ENCODE measurements at regions not wholly inside any gene's neighbourhood (a gene's known extent, or its start where the extent isn't known, plus 50 kb on each side); places are given as distances from the start of the nearest gene placed in this dataset.

DNA sequence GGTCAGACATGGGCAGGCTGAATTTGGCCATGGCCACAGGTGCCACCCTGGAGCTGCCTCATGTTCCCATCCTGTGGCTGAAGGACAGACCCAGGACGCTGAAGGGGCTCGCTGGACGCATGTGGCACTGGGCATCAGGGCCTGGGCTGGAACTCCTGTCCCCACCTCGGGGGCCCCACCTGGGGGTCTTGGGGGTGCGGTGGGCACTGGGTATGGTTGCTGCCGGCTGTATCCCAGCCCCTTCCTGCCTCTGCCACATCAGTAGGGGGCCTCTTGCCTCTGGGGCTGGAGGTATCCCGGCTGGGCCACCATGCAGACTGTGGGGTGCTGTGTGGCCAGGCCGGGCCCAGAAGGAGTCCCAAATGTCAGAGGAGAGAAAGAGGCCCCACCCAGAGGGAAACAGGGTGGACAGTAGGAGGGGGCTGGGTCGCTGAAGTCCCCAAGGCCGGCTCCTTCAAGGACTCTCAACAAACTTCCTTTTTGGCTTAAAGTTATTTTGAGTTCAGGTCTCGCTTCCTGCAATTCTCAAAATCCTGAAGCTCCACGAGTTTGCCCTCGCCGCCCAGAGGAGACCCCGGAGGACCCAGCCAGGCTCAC, 78.7 kb downstream of the SIK1 start:
- H3K36me3 ChIP-seq (ENCODE audit: control insufficient read depth in 1 of 2, insufficient read depth in 2 of 2, low read length in 2 of 2): no peaks in the 10 kb centered on the region
- H3K4me1 ChIP-seq (ENCODE audit: control insufficient read depth in 1 of 2, insufficient read depth in 2 of 2, low read length in 2 of 2): peaks cover 3 to 4% of the 10 kb centered on the region in 2 donors
- no peak overlapping the region for H3K4me3 ChIP-seq (ENCODE audit: low read depth in 1 of 2, low read length in 2 of 2)
- H3K27ac ChIP-seq (ENCODE audit: low read depth, low read length): peak overlapping the region; percentile 32
- H3K9ac ChIP-seq (ENCODE audit: low read depth in 1 of 2, low read length in 2 of 2): peak overlapping the region in 1 of 2 donors; percentile 1
- no peaks in the 10 kb centered on the region for H3K27me3 ChIP-seq (ENCODE audit: control insufficient read depth in 1 of 2, insufficient read depth in 2 of 2, low read length in 2 of 2)
- H3K9me3 ChIP-seq (ENCODE audit: control insufficient read depth in 1 of 2, low read length in 2 of 2): no peaks in the 10 kb centered on the region

DNA sequence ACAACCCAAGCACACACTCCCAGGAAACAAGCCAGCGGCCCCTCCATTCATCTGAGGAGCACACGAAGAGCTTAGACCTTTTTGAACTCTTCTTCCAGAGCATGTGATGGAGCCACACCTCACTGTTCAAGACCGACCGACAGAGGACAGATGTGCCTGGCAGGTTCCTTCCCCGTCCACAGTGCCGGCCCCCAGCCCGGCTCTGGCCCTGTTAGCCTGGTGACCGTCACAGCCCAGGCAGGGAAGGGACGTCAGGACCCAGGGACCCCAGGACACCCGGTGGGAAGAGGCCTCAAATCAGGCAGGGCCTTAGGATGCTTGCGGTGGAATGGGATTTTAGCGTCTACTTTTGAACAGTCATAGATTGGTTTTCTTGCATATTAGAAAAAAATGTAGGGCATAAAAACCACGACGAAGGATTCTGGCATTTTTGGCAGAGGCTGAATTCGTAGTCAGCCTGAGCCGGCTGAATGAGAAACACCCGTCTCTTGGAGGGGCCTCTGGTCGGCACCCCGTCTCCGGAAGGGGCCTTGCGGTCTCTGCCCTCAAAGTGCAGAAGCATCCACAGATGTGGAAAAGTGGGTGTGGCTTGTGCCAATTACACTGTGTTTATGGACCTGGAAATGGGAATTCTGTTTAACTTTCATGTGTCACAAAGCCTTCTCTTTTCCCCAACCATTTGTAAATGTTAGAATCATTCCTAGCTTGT, 79.3 kb downstream of the SIK1 start:
- Histone ChIP-seq H3K4me3 (ENCODE audit: low read depth in 1 of 2, low read length in 2 of 2) (no peak overlapping the region), H3K27me3 (ENCODE audit: control insufficient read depth in 1 of 2, insufficient read depth in 2 of 2, low read length in 2 of 2) (no peaks in the 10 kb centered on the region), H3K36me3 (ENCODE audit: control insufficient read depth in 1 of 2, insufficient read depth in 2 of 2, low read length in 2 of 2) (no peaks in the 10 kb centered on the region), H3K4me1 (ENCODE audit: control insufficient read depth in 1 of 2, insufficient read depth in 2 of 2, low read length in 2 of 2) (peaks cover 4% of the 10 kb centered on the region in 2 donors), H3K27ac (ENCODE audit: low read depth, low read length) (no peak overlapping the region), H3K9me3 (ENCODE audit: control insufficient read depth in 1 of 2, low read length in 2 of 2) (no peaks in the 10 kb centered on the region), H3K9ac (ENCODE audit: low read depth in 1 of 2, low read length in 2 of 2) (no peak overlapping the region)

DNA sequence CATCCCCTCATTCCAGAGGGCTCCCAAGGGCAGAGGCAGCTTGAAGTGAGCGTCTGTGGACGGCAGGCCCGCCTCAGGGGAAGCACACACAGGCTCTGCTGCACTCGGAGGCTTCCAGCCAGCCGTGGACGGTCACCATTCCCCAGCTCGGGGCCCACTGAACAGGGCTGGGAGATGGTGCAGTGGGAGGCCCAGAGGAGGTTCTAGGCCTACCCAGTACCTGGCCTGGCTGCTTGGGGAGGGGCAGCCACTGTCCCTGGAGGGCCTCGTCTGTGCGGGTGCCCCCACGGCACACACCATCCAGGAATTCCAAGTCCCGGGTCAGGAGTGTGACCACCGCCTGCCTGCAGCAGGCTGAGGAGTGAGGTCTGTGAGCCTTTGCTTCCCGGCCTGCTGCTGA, 80.4 kb downstream of the SIK1 start:
- Histone ChIP-seq H3K4me3 (ENCODE audit: low read depth in 1 of 2, low read length in 2 of 2) (no peak overlapping the region), H3K9me3 (ENCODE audit: control insufficient read depth in 1 of 2, low read length in 2 of 2) (no peaks in the 10 kb centered on the region), H3K36me3 (ENCODE audit: control insufficient read depth in 1 of 2, insufficient read depth in 2 of 2, low read length in 2 of 2) (no peaks in the 10 kb centered on the region), H3K27me3 (ENCODE audit: control insufficient read depth in 1 of 2, insufficient read depth in 2 of 2, low read length in 2 of 2) (no peaks in the 10 kb centered on the region), H3K9ac (ENCODE audit: low read depth in 1 of 2, low read length in 2 of 2) (no peak overlapping the region), H3K4me1 (ENCODE audit: control insufficient read depth in 1 of 2, insufficient read depth in 2 of 2, low read length in 2 of 2) (peaks cover 4% of the 10 kb centered on the region in 2 donors), H3K27ac (ENCODE audit: low read depth, low read length) (no peak overlapping the region)

DNA sequence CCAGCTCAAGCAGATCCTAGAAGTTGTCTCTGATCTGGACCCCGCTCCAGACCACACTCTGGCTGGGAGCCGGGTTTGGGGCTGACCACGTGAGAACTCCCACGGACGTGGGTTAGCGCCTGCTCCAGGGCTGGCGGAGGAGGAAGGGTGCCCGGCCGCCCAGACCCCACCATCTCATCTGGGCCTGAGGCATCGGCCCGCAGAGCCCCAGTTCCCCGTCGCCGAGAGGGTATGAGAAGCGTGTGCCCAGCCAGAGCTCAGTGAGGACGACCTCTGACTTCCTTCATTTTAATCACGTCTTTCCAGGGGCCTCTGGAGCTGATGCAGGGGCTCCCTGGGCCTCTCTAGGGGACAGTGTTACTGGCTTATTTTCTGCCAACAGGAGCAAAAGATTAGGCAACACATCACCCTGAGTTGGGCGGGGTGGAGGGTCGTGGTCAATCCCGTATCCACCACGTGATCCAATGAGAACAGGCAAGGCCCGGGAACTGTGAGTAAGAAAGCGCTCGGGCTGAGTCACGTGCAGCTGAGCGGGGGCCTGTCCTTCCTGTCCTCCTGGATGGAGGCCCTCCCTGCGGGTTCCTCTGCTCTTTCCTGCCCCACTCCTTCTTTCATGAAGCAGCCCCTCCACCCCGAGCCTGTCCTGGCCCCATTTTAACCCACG, 81.1 kb downstream of the SIK1 start:
- H3K9me3 ChIP-seq (ENCODE audit: control insufficient read depth in 1 of 2, low read length in 2 of 2): no peaks in the 10 kb centered on the region
- peaks cover 4% of the 10 kb centered on the region in 2 donors for H3K4me1 ChIP-seq (ENCODE audit: control insufficient read depth in 1 of 2, insufficient read depth in 2 of 2, low read length in 2 of 2)
- no peak overlapping the region for H3K27ac ChIP-seq (ENCODE audit: low read depth, low read length)
- H3K36me3 ChIP-seq (ENCODE audit: control insufficient read depth in 1 of 2, insufficient read depth in 2 of 2, low read length in 2 of 2): no peaks in the 10 kb centered on the region
- H3K9ac ChIP-seq (ENCODE audit: low read depth in 1 of 2, low read length in 2 of 2): no peak overlapping the region
- H3K4me3 ChIP-seq (ENCODE audit: low read depth in 1 of 2, low read length in 2 of 2): no peak overlapping the region
- no peaks in the 10 kb centered on the region for H3K27me3 ChIP-seq (ENCODE audit: control insufficient read depth in 1 of 2, insufficient read depth in 2 of 2, low read length in 2 of 2)

- Histone ChIP-seq H3K4me3 (ENCODE audit: low read depth in 1 of 2, low read length in 2 of 2) (no peak overlapping the region), H3K36me3 (ENCODE audit: control insufficient read depth in 1 of 2, insufficient read depth in 2 of 2, low read length in 2 of 2) (no peaks in the 10 kb centered on the region), H3K4me1 (ENCODE audit: control insufficient read depth in 1 of 2, insufficient read depth in 2 of 2, low read length in 2 of 2) (peaks cover 4% of the 10 kb centered on the region in 2 donors), H3K27ac (ENCODE audit: low read depth, low read length) (no peak overlapping the region), H3K27me3 (ENCODE audit: control insufficient read depth in 1 of 2, insufficient read depth in 2 of 2, low read length in 2 of 2) (no peaks in the 10 kb centered on the region), H3K9me3 (ENCODE audit: control insufficient read depth in 1 of 2, low read length in 2 of 2) (no peaks in the 10 kb centered on the region), H3K9ac (ENCODE audit: low read depth in 1 of 2, low read length in 2 of 2) (no peak overlapping the region)
These were observed 81.7 kb downstream of the SIK1 start for GRCh38 chr21:43345046-43345745.

DNA sequence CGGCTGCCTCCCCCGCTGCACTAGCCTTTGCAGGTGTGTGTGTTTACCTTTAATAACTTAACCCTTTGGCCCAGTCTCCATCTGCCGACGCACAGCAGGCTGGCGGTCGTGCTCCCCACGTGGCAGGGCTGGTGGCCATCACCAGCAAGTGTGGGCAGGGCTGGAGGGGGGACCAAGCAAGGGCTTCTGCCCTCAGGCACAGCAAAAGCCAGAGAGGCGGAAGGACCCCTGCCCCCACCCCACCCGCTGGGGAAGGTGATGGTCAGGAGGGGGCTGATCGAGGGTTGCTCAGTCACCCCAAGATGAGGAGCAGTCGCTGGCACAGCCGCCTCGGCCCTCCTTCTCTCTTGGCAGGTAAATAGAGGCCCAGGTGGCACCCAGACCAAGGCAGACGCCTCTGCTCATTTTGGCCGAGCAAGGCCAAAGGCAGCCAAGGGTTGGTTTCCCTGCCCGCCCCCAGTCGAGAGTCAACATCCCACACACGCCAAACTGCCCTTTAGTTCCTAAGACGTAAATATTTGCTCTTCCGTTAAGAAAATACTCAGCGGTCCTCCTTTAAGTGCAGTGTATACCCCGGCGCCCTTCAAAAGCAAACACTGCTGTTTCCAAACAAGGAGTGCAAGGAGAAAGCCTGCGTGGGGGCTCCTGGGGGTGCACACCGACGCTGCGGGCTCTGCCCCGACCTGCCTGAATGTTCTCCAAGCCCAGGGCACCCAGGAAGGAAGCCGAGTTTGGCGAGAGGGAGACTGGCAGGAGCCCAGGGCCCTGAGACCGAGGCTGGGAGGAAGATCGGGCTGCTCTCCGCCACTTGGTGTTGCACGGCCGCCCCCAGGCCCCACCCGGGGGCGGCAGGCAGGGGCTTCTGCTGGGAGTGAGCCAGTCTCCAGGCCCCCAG, 82.7 kb downstream of the SIK1 start:
- Histone ChIP-seq H3K27ac (ENCODE audit: low read depth, low read length) (no peak overlapping the region), H3K27me3 (ENCODE audit: control insufficient read depth in 1 of 2, insufficient read depth in 2 of 2, low read length in 2 of 2) (no peaks in the 10 kb centered on the region), H3K9ac (ENCODE audit: low read depth in 1 of 2, low read length in 2 of 2) (no peak overlapping the region), H3K4me1 (ENCODE audit: control insufficient read depth in 1 of 2, insufficient read depth in 2 of 2, low read length in 2 of 2) (peaks cover 4% of the 10 kb centered on the region in 2 donors), H3K36me3 (ENCODE audit: control insufficient read depth in 1 of 2, insufficient read depth in 2 of 2, low read length in 2 of 2) (no peaks in the 10 kb centered on the region), H3K4me3 (ENCODE audit: low read depth in 1 of 2, low read length in 2 of 2) (no peak overlapping the region), H3K9me3 (ENCODE audit: control insufficient read depth in 1 of 2, low read length in 2 of 2) (no peaks in the 10 kb centered on the region)

DNA sequence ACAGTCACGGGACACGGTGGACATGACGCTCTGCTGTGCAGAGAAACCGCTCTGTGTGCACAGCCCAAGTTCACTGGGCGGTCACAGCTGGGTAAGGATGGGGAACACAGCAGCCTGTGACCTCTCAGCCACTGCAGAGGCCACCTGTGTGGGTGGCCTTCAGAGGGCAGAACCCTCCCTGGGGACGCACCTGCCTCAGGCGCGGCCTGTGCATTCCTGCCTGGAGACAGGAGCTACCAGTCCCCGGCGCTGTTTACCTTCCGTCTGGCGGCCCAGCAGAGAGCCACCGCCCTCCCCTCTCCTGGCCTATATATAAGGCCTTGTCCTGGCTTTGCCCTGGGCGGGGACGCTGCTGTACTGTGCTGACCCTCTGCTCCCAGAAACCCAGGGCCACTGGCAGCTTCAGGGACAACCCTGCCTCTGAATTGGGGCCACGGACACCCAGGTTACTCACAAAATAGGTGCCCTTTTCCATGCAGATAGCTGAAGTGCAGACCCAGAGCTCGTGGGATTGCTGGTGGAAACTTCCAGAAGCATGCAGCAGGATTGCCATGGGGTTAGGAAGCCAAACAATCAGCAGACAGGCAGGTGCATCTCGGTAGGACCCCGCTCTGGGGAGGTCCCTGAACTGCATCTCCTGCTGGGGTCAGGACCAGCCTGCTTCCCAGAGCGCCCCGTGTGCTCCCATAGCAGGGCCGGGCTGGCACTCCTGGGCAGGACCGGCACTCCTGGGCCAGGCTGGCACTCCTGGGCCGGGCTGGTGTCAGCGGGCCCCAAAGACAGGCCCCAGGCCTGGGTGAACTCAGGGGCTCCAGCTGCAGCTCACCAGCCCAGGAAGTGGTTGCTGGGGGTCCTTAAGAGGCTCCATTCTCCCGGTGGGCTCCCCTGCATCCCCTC, 83.6 kb downstream of the SIK1 start:
- Histone ChIP-seq H3K9ac (ENCODE audit: low read depth in 1 of 2, low read length in 2 of 2) (peak overlapping the region in 1 of 2 donors; percentile 42), H3K4me3 (ENCODE audit: low read depth in 1 of 2, low read length in 2 of 2) (no peak overlapping the region), H3K27me3 (ENCODE audit: control insufficient read depth in 1 of 2, insufficient read depth in 2 of 2, low read length in 2 of 2) (no peaks in the 10 kb centered on the region), H3K27ac (ENCODE audit: low read depth, low read length) (peak overlapping the region; percentile 25), H3K9me3 (ENCODE audit: control insufficient read depth in 1 of 2, low read length in 2 of 2) (no peaks in the 10 kb centered on the region), H3K4me1 (ENCODE audit: control insufficient read depth in 1 of 2, insufficient read depth in 2 of 2, low read length in 2 of 2) (peaks cover 4% of the 10 kb centered on the region in 2 donors), H3K36me3 (ENCODE audit: control insufficient read depth in 1 of 2, insufficient read depth in 2 of 2, low read length in 2 of 2) (no peaks in the 10 kb centered on the region)

DNA sequence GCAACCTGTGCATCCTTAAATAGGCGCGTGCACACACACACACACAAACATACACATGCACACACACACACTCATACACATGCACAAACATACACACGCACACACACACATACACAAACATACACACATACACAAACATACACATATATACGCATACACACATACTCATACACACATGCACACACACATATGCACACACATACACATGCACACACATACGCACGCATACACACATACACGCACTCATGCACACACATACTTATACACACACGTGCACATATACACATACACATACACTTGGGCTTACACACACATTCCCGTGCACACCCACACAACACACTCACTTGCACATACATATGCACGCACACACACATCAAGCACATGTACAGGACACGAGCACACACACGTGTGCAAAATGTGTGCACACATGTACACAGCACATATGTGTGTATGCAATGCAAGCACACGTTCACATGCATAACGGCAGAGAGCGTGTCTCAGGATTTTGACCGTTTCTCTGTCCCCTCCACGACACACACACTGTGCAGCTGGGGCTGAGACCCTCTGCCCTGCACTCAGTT, 84.5 kb downstream of the SIK1 start:
- no peak overlapping the region for H3K9ac ChIP-seq (ENCODE audit: low read depth in 1 of 2, low read length in 2 of 2)
- no peaks in the 10 kb centered on the region for H3K9me3 ChIP-seq (ENCODE audit: control insufficient read depth in 1 of 2, low read length in 2 of 2)
- no peak overlapping the region for H3K27ac ChIP-seq (ENCODE audit: low read depth, low read length)
- H3K4me3 ChIP-seq (ENCODE audit: low read depth in 1 of 2, low read length in 2 of 2): no peak overlapping the region
- H3K27me3 ChIP-seq (ENCODE audit: control insufficient read depth in 1 of 2, insufficient read depth in 2 of 2, low read length in 2 of 2): no peaks in the 10 kb centered on the region
- H3K36me3 ChIP-seq (ENCODE audit: control insufficient read depth in 1 of 2, insufficient read depth in 2 of 2, low read length in 2 of 2): no peaks in the 10 kb centered on the region
- peaks cover 4% of the 10 kb centered on the region in 2 donors for H3K4me1 ChIP-seq (ENCODE audit: control insufficient read depth in 1 of 2, insufficient read depth in 2 of 2, low read length in 2 of 2)
